Superior temporal gyrus (tissue), 1 donor: ENCODE measurements at regions not wholly inside any gene's neighbourhood (a gene's known extent, or its start where the extent isn't known, plus 50 kb on each side); places are given as distances from the start of the nearest gene placed in this dataset.
"Not testable (repeated sequence)": the region's sequence is repeated elsewhere in the genome, so short reads cannot be mapped to it uniquely, and the experiment has no call there.

Experiments used
- DNase-seq: peaks from one replicate; pipeline ENCODE4 v3.0.0-alpha.2; 2016; ENCODE audit errors: extremely low spot score

GRCh38 chr5:167843881-167844572 is 447.4 kb upstream of the WWC1 start:
- no peak for DNase-seq

DNA sequence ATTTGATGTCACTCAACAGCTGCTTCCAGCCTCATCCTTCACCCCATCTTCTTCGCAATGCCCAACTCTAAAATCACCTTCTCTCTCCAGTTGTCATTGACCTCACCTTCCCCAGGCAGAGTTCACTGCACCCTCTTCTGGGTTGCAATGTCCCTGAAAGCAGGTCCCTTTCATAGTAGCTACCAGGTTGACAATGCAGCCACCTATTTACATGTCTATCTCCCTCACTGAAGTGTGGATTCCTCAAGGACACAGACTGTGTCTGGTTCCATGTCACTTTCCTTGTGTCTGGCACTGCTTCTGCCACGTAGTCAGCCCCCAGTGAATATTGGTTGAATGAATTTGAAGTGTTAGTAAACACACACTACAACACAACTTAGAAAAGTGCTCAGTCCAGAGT is 445.5 kb upstream of the WWC1 start:
- no peak for DNase-seq

DNA sequence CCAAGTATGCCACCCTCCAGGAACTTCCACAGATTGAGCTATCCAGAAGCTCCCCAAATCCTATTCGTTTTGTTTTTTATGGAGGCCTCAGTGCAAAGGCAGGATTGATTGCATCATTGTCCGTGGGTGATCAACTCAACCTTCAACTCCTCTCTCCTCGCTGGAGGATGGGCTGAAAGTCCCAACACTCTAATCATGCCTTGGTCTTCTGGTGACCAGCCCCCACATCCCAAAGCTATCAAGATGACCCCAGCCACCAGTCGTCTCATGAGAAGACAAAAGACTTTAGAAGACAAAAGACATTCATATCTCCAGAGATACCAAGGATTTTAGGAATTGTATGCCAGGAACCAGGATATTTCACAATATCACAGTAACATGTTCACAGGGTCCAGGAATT is 441.6 kb upstream of the WWC1 start:
- DNase-seq: no peak

DNA sequence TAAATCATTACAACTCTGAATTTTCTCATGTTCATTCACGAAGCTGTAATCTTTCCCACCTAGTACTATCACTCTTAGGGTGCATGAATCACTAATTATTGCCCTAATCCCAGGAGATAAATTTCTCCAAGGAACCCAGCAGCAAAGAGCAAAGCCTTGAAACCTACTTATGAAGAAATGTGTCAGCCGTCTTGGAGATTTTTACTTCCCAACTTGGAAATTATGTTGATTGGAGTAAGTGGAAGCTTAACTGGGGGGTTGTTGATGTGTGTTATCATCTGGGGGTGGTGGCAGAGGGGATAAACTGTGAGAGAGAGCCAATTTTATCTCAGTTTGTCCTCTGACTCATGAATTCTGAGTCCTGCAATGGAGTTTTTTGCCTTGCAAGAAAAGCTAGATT is 440.5 kb upstream of the WWC1 start:
- DNase-seq: no peak

DNA sequence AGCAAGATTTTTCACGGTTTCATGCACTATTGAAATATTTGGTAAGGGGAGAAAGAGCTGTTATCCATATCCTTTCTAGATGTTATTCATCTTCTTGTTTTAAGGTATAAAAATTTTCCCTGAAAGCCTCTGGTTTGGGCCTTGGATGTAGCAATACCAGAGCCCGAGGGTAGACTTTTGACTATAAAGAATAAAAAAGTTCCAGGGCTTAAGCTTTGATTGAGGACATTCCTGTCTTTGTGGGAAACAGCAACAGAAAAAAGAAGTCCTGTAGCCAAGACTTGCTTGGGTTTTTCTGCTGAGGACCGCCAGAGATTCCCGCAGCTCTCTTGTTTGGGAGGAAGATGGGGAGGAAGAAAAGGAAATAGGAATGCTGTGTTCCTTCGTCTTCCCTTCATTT is 440.0 kb upstream of the WWC1 start:
- no peak for DNase-seq

DNA sequence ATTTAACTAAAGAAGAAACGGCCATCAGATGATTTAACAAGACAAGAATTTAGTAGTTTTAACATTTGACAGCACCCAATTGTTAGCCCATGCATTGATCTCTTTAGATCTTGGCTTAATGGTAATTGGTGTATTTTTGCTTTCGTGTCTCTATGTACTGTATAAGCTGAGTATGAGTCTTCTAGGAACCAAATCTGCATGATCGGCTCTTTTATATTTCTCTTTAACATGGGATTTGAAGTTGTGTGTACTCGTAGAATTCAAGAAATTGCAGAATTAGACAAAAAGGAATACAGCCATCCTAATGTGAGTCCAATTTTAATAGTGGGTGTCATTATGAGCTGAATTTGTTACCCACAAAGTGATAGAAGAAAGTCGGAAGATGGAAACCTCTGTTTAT is 438.9 kb upstream of the WWC1 start:
- DNase-seq: no peak

DNA sequence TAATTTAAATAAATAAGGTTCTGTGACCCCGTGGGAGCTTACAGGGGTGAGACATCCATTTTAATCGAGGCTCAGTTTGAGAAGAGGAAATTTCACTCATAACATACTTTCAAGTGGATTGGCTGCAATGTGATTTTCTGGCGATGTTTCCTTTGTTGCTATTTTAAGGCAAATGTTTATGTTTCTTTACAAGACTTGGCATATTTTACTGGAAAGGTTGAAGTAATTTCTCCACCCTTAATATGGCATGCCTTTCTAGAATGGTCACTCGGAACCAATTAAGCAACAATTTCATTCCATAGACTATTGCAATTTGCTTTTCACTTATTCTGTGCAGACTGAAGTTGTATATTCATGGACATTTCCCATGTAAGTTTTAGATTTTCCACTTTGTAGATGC is 438.0 kb upstream of the WWC1 start:
- DNase-seq: no peak

DNA sequence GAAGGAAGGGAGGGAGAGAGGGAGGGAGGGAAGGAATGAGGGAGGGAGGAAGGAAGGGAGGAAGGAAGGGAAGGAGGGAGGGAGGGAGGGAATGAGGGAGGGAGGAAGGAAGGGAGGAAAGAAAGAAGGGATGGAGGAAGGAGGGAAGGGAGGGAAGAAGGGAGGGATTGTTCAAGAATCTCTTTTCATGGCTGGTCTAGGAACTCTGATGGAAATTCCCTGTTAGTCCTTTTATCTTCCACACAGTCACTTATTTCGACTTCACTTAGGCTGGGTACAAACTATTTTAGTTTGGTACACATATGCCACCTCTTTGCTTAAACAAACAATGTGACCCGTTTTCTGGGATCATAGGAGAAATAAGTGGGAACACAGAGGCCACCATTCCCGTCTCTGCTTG is 435.6 kb upstream of the WWC1 start:
- DNase-seq: no peak

DNA sequence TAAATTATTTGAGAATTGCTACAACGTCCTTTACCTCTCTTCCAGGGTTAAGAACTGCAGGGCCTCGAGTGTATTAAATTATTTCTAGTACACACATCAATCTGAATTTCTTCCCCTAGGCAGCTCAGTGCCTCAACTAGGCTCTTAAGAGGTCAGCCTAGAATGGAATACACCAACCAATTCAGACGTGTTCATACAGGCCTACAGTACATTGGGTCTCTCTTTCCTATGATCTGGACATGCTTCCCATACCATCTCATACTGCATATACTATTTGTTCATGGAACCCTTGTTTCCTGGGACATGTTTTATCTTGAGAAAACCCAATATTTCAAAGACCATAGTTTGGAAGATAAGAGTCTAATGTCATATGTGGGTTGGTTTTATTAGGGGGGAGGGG is 434.1 kb upstream of the WWC1 start:
- DNase-seq: no peak

GRCh38 chr5:167858186-167858855 is 433.1 kb upstream of the WWC1 start:
- DNase-seq: not testable (repeated sequence)

DNA sequence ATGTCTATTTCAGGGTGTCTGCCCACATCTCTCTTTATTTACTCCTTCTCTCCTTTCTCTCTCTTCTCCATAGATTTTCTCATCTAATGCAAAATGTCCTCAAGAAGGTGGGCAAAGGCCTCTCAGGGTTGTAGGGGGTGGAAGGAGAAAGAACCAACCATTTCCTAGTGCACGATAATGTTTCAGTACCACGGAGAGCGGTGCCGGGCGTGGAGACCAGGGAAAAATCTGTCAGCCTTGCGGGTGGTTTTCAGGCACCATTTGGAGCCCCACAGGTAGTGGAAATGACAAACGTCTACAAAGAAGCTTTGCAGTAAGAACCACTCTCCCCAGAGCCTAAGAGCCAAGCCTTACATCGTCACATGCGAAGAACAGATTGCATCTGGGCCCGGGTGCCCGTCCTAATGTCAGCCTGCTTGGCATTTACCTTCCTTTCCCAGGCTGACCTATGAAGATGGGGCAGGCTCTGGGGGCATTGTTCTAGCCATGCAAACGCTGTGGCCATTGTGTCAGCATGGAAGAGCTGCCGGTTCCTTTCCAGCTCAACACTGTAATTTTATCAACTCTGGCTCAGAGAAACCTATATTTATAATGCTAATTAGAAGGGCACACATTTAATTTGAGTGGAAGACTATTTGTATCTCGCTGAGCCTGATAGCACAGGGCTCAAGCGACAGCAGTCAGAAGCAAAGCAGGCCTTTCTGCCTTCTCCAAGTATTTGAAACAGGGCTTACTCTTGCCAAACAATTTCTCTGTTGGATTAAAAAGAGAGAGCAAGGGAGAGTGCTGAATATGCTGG is 430.1 kb upstream of the WWC1 start:
- no peak for DNase-seq

DNA sequence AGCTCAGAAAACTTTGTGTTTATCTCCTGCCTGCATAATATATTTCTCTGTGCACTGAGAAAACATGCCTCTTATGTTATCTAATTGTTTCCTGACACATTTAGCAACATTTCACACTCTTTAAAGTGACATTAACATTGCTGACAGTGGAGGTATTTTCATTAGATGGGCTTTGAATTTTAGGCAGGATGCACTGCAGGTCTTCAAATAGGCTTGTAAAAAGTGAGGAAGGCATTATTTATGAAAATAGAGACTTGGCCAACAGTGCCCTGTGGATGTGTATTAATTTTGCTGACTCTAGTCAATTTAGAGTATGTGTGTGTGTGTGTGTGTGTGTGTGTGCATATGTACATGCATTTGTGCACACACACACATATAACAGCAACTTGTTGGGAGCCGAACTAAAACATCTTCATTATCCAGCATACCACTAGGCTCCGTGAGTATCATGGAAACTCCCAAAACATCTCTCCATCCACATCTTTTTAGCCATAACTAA is 429.5 kb upstream of the WWC1 start:
- DNase-seq: no peak

- DNase-seq: no peak
Observed at GRCh38 chr5:167863883-167864282, 427.6 kb upstream of the WWC1 start.

- peak; percentile 35 for DNase-seq
Observed at GRCh38 chr5:167864801-167865200, 426.6 kb upstream of the WWC1 start.

- no peak for DNase-seq
Observed at GRCh38 chr5:167866797-167867196, 424.6 kb upstream of the WWC1 start.

GRCh38 chr5:167867281-167867680 is 424.2 kb upstream of the WWC1 start:
- DNase-seq: no peak

DNA sequence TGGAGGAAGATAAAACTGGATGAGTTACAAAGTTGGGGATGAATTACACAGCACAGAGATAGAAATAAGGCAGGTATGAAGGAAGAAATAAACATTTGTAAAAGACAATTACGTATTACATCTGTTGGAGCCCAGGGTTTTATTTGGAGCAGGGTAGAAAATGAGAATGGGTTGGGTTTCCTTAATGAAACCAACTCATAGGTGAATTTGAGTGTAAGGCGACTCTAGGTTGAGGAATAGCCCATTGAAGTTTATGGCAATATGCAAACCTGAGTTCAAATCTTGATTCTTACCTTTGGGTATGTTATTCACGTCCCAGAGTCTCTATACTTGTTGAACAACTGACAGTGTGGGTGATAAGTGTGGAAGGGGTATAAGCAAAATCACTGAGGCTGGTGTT is 422.3 kb upstream of the WWC1 start:
- DNase-seq: no peak

DNA sequence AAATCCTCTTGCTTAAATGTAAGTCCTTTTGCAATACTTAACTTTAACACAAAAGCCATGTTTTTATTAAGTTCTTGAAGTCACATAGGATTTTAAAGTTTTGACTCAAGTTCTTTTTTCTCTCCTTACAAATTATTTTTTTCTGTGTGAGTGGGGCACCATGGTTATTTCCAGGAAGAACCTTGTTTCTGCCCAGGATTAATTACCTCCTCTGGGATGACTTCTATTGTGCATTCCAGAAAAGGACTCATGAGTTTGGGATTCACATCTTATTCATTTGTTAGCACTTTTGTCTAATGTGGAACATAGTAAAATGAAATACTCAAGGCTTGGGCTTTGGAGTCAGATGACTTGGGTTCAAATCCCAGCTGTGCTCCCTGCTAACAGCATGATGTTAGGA is 421.4 kb upstream of the WWC1 start:
- DNase-seq: no peak

GRCh38 chr5:167871091-167871490 is 420.4 kb upstream of the WWC1 start:
- no peak for DNase-seq

- no peak for DNase-seq
Observed at GRCh38 chr5:167872791-167873190, 418.7 kb upstream of the WWC1 start.

- no peak for DNase-seq
Observed at GRCh38 chr5:167877114-167877722, 414.2 kb upstream of the WWC1 start.

- no peak for DNase-seq
Observed at GRCh38 chr5:167877924-167878323, 413.5 kb upstream of the WWC1 start.
